ENCODE measurements at regions not wholly inside any gene's neighbourhood (a gene's known extent, or its start where the extent isn't known, plus 50 kb on each side); places are given as distances from the start of the nearest gene placed in this dataset.
"Not testable (repeated sequence)": the region's sequence is repeated elsewhere in the genome, so short reads cannot be mapped to it uniquely, and the experiment has no call there.

- peak; percentile 27 for DNase-seq
Measured at GRCh38 chr4:79850626-79851025, 222.4 kb downstream of the ANTXR2 start.

- DNase-seq = no peak
Measured at GRCh38 chr4:79848329-79848728, 224.7 kb downstream of the ANTXR2 start.

- DNase-seq = no peak
Measured at GRCh38 chr4:79847411-79847810, 225.6 kb downstream of the ANTXR2 start.

- DNase-seq = no peak
Measured at GRCh38 chr4:79842162-79842561, 230.9 kb downstream of the ANTXR2 start.

GRCh38 chr4:79833857-79834256 lies 239.2 kb downstream of the ANTXR2 start:
- no peak for DNase-seq

GRCh38 chr4:79831701-79832514 lies 241.1 kb downstream of the ANTXR2 start:
- DNase-seq = no peak

- no peak for DNase-seq
Measured at GRCh38 chr4:79831119-79831528, 241.9 kb downstream of the ANTXR2 start.

- DNase-seq = no peak
Measured at GRCh38 chr4:79827283-79827682, 245.7 kb downstream of the ANTXR2 start.

- DNase-seq = no peak
Measured at GRCh38 chr4:79823148-79823763, 249.8 kb downstream of the ANTXR2 start.

- DNase-seq = no peak
Measured at GRCh38 chr4:79820427-79820826, 252.6 kb downstream of the ANTXR2 start.

GRCh38 chr4:79807933-79808332 lies 265.1 kb downstream of the ANTXR2 start:
- DNase-seq = not testable (repeated sequence)

GRCh38 chr4:79798047-79798446 lies 275.0 kb downstream of the ANTXR2 start:
- DNase-seq = no peak

GRCh38 chr4:79796948-79797347 lies 276.1 kb downstream of the ANTXR2 start:
- DNase-seq = no peak

- DNase-seq = no peak
Measured at GRCh38 chr4:79788884-79789283, 284.1 kb downstream of the ANTXR2 start.

GRCh38 chr4:79780129-79780528 lies 292.9 kb downstream of the ANTXR2 start:
- DNase-seq = no peak

GRCh38 chr4:79772510-79772909 lies 300.5 kb downstream of the ANTXR2 start:
- DNase-seq = no peak

- DNase-seq = no peak
Measured at GRCh38 chr4:79764120-79764519, 308.9 kb downstream of the ANTXR2 start.

GRCh38 chr4:79763486-79764075 lies 309.4 kb downstream of the ANTXR2 start:
- DNase-seq = no peak

GRCh38 chr4:79759793-79760192 lies 313.2 kb downstream of the ANTXR2 start:
- no peak for DNase-seq

GRCh38 chr4:79757600-79757999 lies 315.4 kb downstream of the ANTXR2 start:
- DNase-seq = peak; percentile 1

- no peak for DNase-seq
Measured at GRCh38 chr4:79756140-79756895, 316.7 kb downstream of the ANTXR2 start.

- no peak for DNase-seq
Measured at GRCh38 chr4:79748835-79749234, 324.2 kb downstream of the ANTXR2 start.

GRCh38 chr4:79747252-79747651 lies 325.8 kb downstream of the ANTXR2 start:
- no peak for DNase-seq

All from eye (tissue), 1 donor.